ENCODE measurements at regions not wholly inside any gene's neighbourhood (a gene's known extent, or its start where the extent isn't known, plus 50 kb on each side); places are given as distances from the start of the nearest gene placed in this dataset.
"Not testable (repeated sequence)": the region's sequence is repeated elsewhere in the genome, so short reads cannot be mapped to it uniquely, and the experiment has no call there.

- Mint-ChIP-seq H3K27me3 (peaks cover 7% of the 10 kb centered on the region), H3K9me3 (peaks cover 8% of the 10 kb centered on the region), H3K4me1 (no peaks in the 10 kb centered on the region), H3K36me3 (ENCODE audit: low read depth) (no peaks in the 10 kb centered on the region), H3K27ac (no peak overlapping the region), H3K4me3 (no peak overlapping the region)
- ATAC-seq (replicated peaks), result no peak
Measured at GRCh38 chr4:127505203-127505602, 127.6 kb upstream of the INTU start.

GRCh38 chr4:127506283-127506682, 126.5 kb upstream of the INTU start:
- Mint-ChIP-seq H3K4me3 (no peak overlapping the region), H3K9me3 (peaks cover 8% of the 10 kb centered on the region), H3K27ac (no peak overlapping the region), H3K36me3 (ENCODE audit: low read depth) (no peaks in the 10 kb centered on the region), H3K27me3 (peaks cover 7% of the 10 kb centered on the region), H3K4me1 (no peaks in the 10 kb centered on the region)
- no peak for ATAC-seq (replicated peaks)

- Mint-ChIP-seq H3K4me1 (no peaks in the 10 kb centered on the region), H3K27me3 (no peaks in the 10 kb centered on the region), H3K4me3 (no peak overlapping the region), H3K36me3 (ENCODE audit: low read depth) (no peaks in the 10 kb centered on the region), H3K9me3 (peaks cover 4% of the 10 kb centered on the region), H3K27ac (no peak overlapping the region)
- no peak for ATAC-seq (replicated peaks)
Measured at GRCh38 chr4:127509155-127509554, 123.6 kb upstream of the INTU start.

- H3K27ac Mint-ChIP-seq; H3K27me3 Mint-ChIP-seq; H3K9me3 Mint-ChIP-seq; H3K36me3 Mint-ChIP-seq (ENCODE audit: low read depth); H3K4me1 Mint-ChIP-seq; H3K4me3 Mint-ChIP-seq; ATAC-seq (replicated peaks): not testable (repeated sequence)
Measured at GRCh38 chr4:127512672-127513071, 120.1 kb upstream of the INTU start.

- not testable (repeated sequence) for H3K27me3 Mint-ChIP-seq, H3K4me1 Mint-ChIP-seq
Measured at GRCh38 chr4:127515259-127515658, 117.5 kb upstream of the INTU start.

GRCh38 chr4:127518046-127518445, 114.7 kb upstream of the INTU start:
- peaks cover 8% of the 10 kb centered on the region for H3K27me3 Mint-ChIP-seq
- H3K36me3 Mint-ChIP-seq (ENCODE audit: low read depth), result no peaks in the 10 kb centered on the region
- H3K4me3 Mint-ChIP-seq, result no peak overlapping the region
- H3K4me1 Mint-ChIP-seq, result no peaks in the 10 kb centered on the region
- no peak for ATAC-seq (replicated peaks)
- H3K9me3 Mint-ChIP-seq, result no peaks in the 10 kb centered on the region
- H3K27ac Mint-ChIP-seq, result no peak overlapping the region

More at GRCh38 chr4:127515259-127515658, 117.5 kb upstream of the INTU start:
- not testable (repeated sequence) for H3K27ac Mint-ChIP-seq; ATAC-seq (replicated peaks); H3K36me3 Mint-ChIP-seq (ENCODE audit: low read depth); H3K4me3 Mint-ChIP-seq; H3K9me3 Mint-ChIP-seq

- no peak overlapping the region for H3K27ac Mint-ChIP-seq
- H3K4me3 Mint-ChIP-seq, result no peak overlapping the region
- peaks cover under 1% of the 10 kb centered on the region for H3K27me3 Mint-ChIP-seq
- H3K36me3 Mint-ChIP-seq (ENCODE audit: low read depth), result no peaks in the 10 kb centered on the region
- ATAC-seq (replicated peaks), result no peak
- no peaks in the 10 kb centered on the region for H3K4me1 Mint-ChIP-seq
- peaks cover under 1% of the 10 kb centered on the region for H3K9me3 Mint-ChIP-seq
Measured at GRCh38 chr4:127521463-127521862, 111.3 kb upstream of the INTU start.

GRCh38 chr4:127523369-127523768, 109.4 kb upstream of the INTU start:
- H3K4me3 Mint-ChIP-seq, result no peak overlapping the region
- ATAC-seq (replicated peaks), result no peak
- H3K27me3 Mint-ChIP-seq, result peaks cover 3% of the 10 kb centered on the region
- H3K9me3 Mint-ChIP-seq, result peaks cover 4% of the 10 kb centered on the region
- H3K4me1 Mint-ChIP-seq, result no peaks in the 10 kb centered on the region
- H3K27ac Mint-ChIP-seq, result no peak overlapping the region
- no peaks in the 10 kb centered on the region for H3K36me3 Mint-ChIP-seq (ENCODE audit: low read depth)

- H3K4me1 Mint-ChIP-seq, result no peaks in the 10 kb centered on the region
- H3K36me3 Mint-ChIP-seq (ENCODE audit: low read depth), result no peaks in the 10 kb centered on the region
- no peak for ATAC-seq (replicated peaks)
- H3K27ac Mint-ChIP-seq, result no peak overlapping the region
- H3K9me3 Mint-ChIP-seq, result peaks cover 4% of the 10 kb centered on the region
- H3K27me3 Mint-ChIP-seq, result peaks cover 3% of the 10 kb centered on the region
- H3K4me3 Mint-ChIP-seq, result no peak overlapping the region
Measured at GRCh38 chr4:127525608-127526007, 107.1 kb upstream of the INTU start.

GRCh38 chr4:127528302-127528701, 104.5 kb upstream of the INTU start:
- H3K4me3 Mint-ChIP-seq, result no peak overlapping the region
- ATAC-seq (replicated peaks), result no peak
- no peak overlapping the region for H3K27ac Mint-ChIP-seq
- no peaks in the 10 kb centered on the region for H3K36me3 Mint-ChIP-seq (ENCODE audit: low read depth)
- no peaks in the 10 kb centered on the region for H3K4me1 Mint-ChIP-seq
- peaks cover 3% of the 10 kb centered on the region for H3K27me3 Mint-ChIP-seq
- peaks cover 4% of the 10 kb centered on the region for H3K9me3 Mint-ChIP-seq

GRCh38 chr4:127529879-127530278, 102.9 kb upstream of the INTU start:
- not testable (repeated sequence) for H3K27me3 Mint-ChIP-seq

GRCh38 chr4:127533028-127533700, 99.6 kb upstream of the INTU start:
- no peaks in the 10 kb centered on the region for H3K4me1 Mint-ChIP-seq
- no peak for ATAC-seq (replicated peaks)
- no peaks in the 10 kb centered on the region for H3K36me3 Mint-ChIP-seq (ENCODE audit: low read depth)
- no peak overlapping the region for H3K27ac Mint-ChIP-seq
- H3K4me3 Mint-ChIP-seq, result no peak overlapping the region
- H3K9me3 Mint-ChIP-seq, result no peaks in the 10 kb centered on the region
- peaks cover 7% of the 10 kb centered on the region for H3K27me3 Mint-ChIP-seq

More at GRCh38 chr4:127529879-127530278, 102.9 kb upstream of the INTU start:
- H3K4me1 Mint-ChIP-seq; H3K9me3 Mint-ChIP-seq; ATAC-seq (replicated peaks); H3K4me3 Mint-ChIP-seq; H3K27ac Mint-ChIP-seq; H3K36me3 Mint-ChIP-seq (ENCODE audit: low read depth): not testable (repeated sequence)

- Mint-ChIP-seq H3K4me1 (no peaks in the 10 kb centered on the region), H3K4me3 (no peak overlapping the region), H3K36me3 (ENCODE audit: low read depth) (no peaks in the 10 kb centered on the region), H3K27me3 (peaks cover 7% of the 10 kb centered on the region), H3K27ac (no peak overlapping the region), H3K9me3 (no peaks in the 10 kb centered on the region)
- no peak for ATAC-seq (replicated peaks)
Measured at GRCh38 chr4:127534041-127534825, 98.5 kb upstream of the INTU start.

GRCh38 chr4:127538016-127538415, 94.7 kb upstream of the INTU start:
- H3K36me3 Mint-ChIP-seq (ENCODE audit: low read depth), result no peaks in the 10 kb centered on the region
- no peak overlapping the region for H3K27ac Mint-ChIP-seq
- peaks cover 7% of the 10 kb centered on the region for H3K27me3 Mint-ChIP-seq
- no peak overlapping the region for H3K4me3 Mint-ChIP-seq
- no peaks in the 10 kb centered on the region for H3K9me3 Mint-ChIP-seq
- H3K4me1 Mint-ChIP-seq, result no peaks in the 10 kb centered on the region
- ATAC-seq (replicated peaks), result no peak

- H3K27me3 Mint-ChIP-seq, result peaks cover 11% of the 10 kb centered on the region
- no peaks in the 10 kb centered on the region for H3K36me3 Mint-ChIP-seq (ENCODE audit: low read depth)
- no peaks in the 10 kb centered on the region for H3K4me1 Mint-ChIP-seq
- ATAC-seq (replicated peaks), result no peak
- H3K4me3 Mint-ChIP-seq, result no peak overlapping the region
- H3K27ac Mint-ChIP-seq, result no peak overlapping the region
- H3K9me3 Mint-ChIP-seq, result no peaks in the 10 kb centered on the region
Measured at GRCh38 chr4:127540497-127541025, 92.2 kb upstream of the INTU start.
